ENCODE measurements at regions not wholly inside any gene's neighbourhood (a gene's known extent, or its start where the extent isn't known, plus 50 kb on each side); places are given as distances from the start of the nearest gene placed in this dataset.

DNA sequence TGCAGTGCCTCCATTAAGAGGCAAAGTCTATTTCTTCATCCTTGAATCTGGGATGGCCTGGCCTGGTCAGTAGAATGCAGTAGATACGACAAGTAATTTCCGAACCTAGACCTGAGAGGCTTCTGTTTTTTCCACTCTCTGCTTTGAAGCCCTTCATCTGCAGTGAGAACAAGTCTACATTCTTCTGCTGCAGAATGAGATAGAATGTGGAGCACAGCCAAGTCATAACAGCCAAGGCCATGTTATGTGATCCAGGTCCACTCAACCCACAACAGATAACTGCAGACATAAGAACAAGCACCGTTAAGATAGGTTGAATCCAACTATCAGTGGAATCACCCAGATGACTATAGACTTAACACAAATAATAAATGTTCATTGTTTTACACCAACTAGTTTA is 1297.7 kb downstream of the C4orf33 start:
- TF ChIP-seq ZNF274 (IDR thresholded peaks at IDR 0.05; ENCODE audit: low read length) (no peak), ZNF274 (tag by site-specific recombination; IDR thresholded peaks at IDR 0.05; ENCODE audit: borderline replicate concordance) (no peak), CTCF (tag by site-specific recombination; IDR thresholded peaks at IDR 0.05) (no peak), ZNF626 (tag by site-specific recombination; IDR thresholded peaks at IDR 0.05) (no peak), KLF9 (tag by site-specific recombination; IDR thresholded peaks at IDR 0.05; ENCODE audit: low read depth) (no peak), ZNF707 (tag by site-specific recombination; IDR thresholded peaks at IDR 0.05) (no peak)

Measured in HEK293 (cell line).